ENCODE measurements at regions not wholly inside any gene's neighbourhood (a gene's known extent, or its start where the extent isn't known, plus 50 kb on each side); places are given as distances from the start of the nearest gene placed in this dataset.

GRCh38 chr3:56999547-56999946 is 60.9 kb upstream of the SPATA12 start:
- Histone ChIP-seq H3K4me3 (ENCODE audit: low read length, poor library complexity, severe bottlenecking) (no peak overlapping the region), H3F3A (ENCODE audit: low read depth) (no peaks in the 10 kb centered on the region), H3K4me2 (ENCODE audit: low read depth, low read length, poor library complexity, severe bottlenecking) (no peak overlapping the region), H3K27me3 (ENCODE audit: insufficient read depth, low read length, poor library complexity, severe bottlenecking) (no peaks in the 10 kb centered on the region), H3K4me1 (ENCODE audit: insufficient read depth, low read length, poor library complexity, severe bottlenecking) (no peaks in the 10 kb centered on the region), H3K36me3 (ENCODE audit: insufficient read depth, low read length) (no peaks in the 10 kb centered on the region), H2AFZ (ENCODE audit: low read length) (no peak overlapping the region), H4K20me1 (ENCODE audit: insufficient read depth, low read length, poor library complexity, severe bottlenecking) (no peaks in the 10 kb centered on the region), H3K9ac (ENCODE audit: low read depth, low read length, poor library complexity, severe bottlenecking) (no peak overlapping the region), H3K9me3 (ENCODE audit: insufficient read depth, low read depth, low read length) (no peaks in the 10 kb centered on the region), H3K79me2 (ENCODE audit: insufficient read depth, low read length) (no peaks in the 10 kb centered on the region), H3K9me2 (replicated peaks; ENCODE audit: low read depth, low read length) (no peaks in the 10 kb centered on the region)
- TF ChIP-seq EZH2phosphoT487 (IDR thresholded peaks at IDR 0.05; ENCODE audit: borderline replicate concordance), result no peak
- TF ChIP-seq CTCF (conservative IDR thresholded peaks at IDR 0.05; ENCODE audit: low read length), result no peak

- H3F3A ChIP-seq (ENCODE audit: low read depth), result no peaks in the 10 kb centered on the region
- no peak overlapping the region for H3K4me2 ChIP-seq (ENCODE audit: low read depth, low read length, poor library complexity, severe bottlenecking)
- no peaks in the 10 kb centered on the region for H3K79me2 ChIP-seq (ENCODE audit: insufficient read depth, low read length)
- H3K9ac ChIP-seq (ENCODE audit: low read depth, low read length, poor library complexity, severe bottlenecking), result no peak overlapping the region
- H2AFZ ChIP-seq (ENCODE audit: low read length), result no peak overlapping the region
- TF ChIP-seq EZH2phosphoT487 (IDR thresholded peaks at IDR 0.05; ENCODE audit: borderline replicate concordance) (no peak), CTCF (conservative IDR thresholded peaks at IDR 0.05; ENCODE audit: low read length) (no peak)
- H4K20me1 ChIP-seq (ENCODE audit: insufficient read depth, low read length, poor library complexity, severe bottlenecking), result no peaks in the 10 kb centered on the region
- H3K4me1 ChIP-seq (ENCODE audit: insufficient read depth, low read length, poor library complexity, severe bottlenecking), result no peaks in the 10 kb centered on the region
- no peaks in the 10 kb centered on the region for H3K9me3 ChIP-seq (ENCODE audit: insufficient read depth, low read depth, low read length)
- H3K27me3 ChIP-seq (ENCODE audit: insufficient read depth, low read length, poor library complexity, severe bottlenecking), result no peaks in the 10 kb centered on the region
- no peaks in the 10 kb centered on the region for H3K36me3 ChIP-seq (ENCODE audit: insufficient read depth, low read length)
- no peaks in the 10 kb centered on the region for H3K9me2 ChIP-seq (replicated peaks; ENCODE audit: low read depth, low read length)
- no peak overlapping the region for H3K4me3 ChIP-seq (ENCODE audit: low read length, poor library complexity, severe bottlenecking)
Observed at GRCh38 chr3:56998076-56998529, 62.4 kb upstream of the SPATA12 start.

- no peaks in the 10 kb centered on the region for H3K9me3 ChIP-seq (ENCODE audit: insufficient read depth, low read depth, low read length)
- H3K27me3 ChIP-seq (ENCODE audit: insufficient read depth, low read length, poor library complexity, severe bottlenecking), result no peaks in the 10 kb centered on the region
- no peaks in the 10 kb centered on the region for H4K20me1 ChIP-seq (ENCODE audit: insufficient read depth, low read length, poor library complexity, severe bottlenecking)
- H3K4me1 ChIP-seq (ENCODE audit: insufficient read depth, low read length, poor library complexity, severe bottlenecking), result no peaks in the 10 kb centered on the region
- H3K9me2 ChIP-seq (replicated peaks; ENCODE audit: low read depth, low read length), result no peaks in the 10 kb centered on the region
- no peaks in the 10 kb centered on the region for H3K79me2 ChIP-seq (ENCODE audit: insufficient read depth, low read length)
- H3K4me3 ChIP-seq (ENCODE audit: low read length, poor library complexity, severe bottlenecking), result no peak overlapping the region
- no peak overlapping the region for H3K4me2 ChIP-seq (ENCODE audit: low read depth, low read length, poor library complexity, severe bottlenecking)
- TF ChIP-seq CTCF (conservative IDR thresholded peaks at IDR 0.05; ENCODE audit: low read length) (no peak), EZH2phosphoT487 (IDR thresholded peaks at IDR 0.05; ENCODE audit: borderline replicate concordance) (no peak)
- H3F3A ChIP-seq (ENCODE audit: low read depth), result no peaks in the 10 kb centered on the region
- no peaks in the 10 kb centered on the region for H3K36me3 ChIP-seq (ENCODE audit: insufficient read depth, low read length)
- H3K9ac ChIP-seq (ENCODE audit: low read depth, low read length, poor library complexity, severe bottlenecking), result no peak overlapping the region
- no peak overlapping the region for H2AFZ ChIP-seq (ENCODE audit: low read length)
Observed at GRCh38 chr3:56997675-56998074, 62.8 kb upstream of the SPATA12 start.
